22Rv1 (cell line): ENCODE measurements at regions not wholly inside any gene's neighbourhood (a gene's known extent, or its start where the extent isn't known, plus 50 kb on each side); places are given as distances from the start of the nearest gene placed in this dataset.

Experiments used
- CTCF ChIP-seq: fragments of 450-650 bp; IDR thresholded peaks from 2 replicates; pipeline ENCODE4 v1.5.1; 2017; ENCODE audit warnings: mild to moderate bottlenecking
- ZFX ChIP-seq: fragments of 450-650 bp; IDR thresholded peaks from 2 replicates; pipeline ENCODE4 v1.6.1; 2017; ENCODE audit warnings: antibody characterized with exemption, borderline replicate concordance

GRCh38 chr7:42574685-42575084 lies 337.2 kb downstream of the C7orf25 start:
- TF ChIP-seq CTCF (peak; percentile 19; the same call in 1 of the 2 replicates), ZFX (no peak)
